DOHH2 (cell line): ENCODE measurements at regions not wholly inside any gene's neighbourhood (a gene's known extent, or its start where the extent isn't known, plus 50 kb on each side); places are given as distances from the start of the nearest gene placed in this dataset.

Source experiments
- H3F3A ChIP-seq: fragments of 200-600 bp; sonication (generic), shearing (Covaris generic); 2 replicates; pipeline ENCODE4 v1.6.0; 2016; ENCODE audit warnings: antibody characterized with exemption, mild to moderate bottlenecking; ENCODE audit not compliant: control insufficient read depth, insufficient read depth
- H3K27ac ChIP-seq: fragments of 200-600 bp; sonication (generic); 2 replicates; pipeline ENCODE4 v1.5.1; 2014; ENCODE audit warnings: low read depth, mild to moderate bottlenecking, low read length, moderate library complexity
- H3K27me3 ChIP-seq: fragments of 200-600 bp; sonication (generic); 2 replicates; pipeline ENCODE4 v1.6.1; 2014; ENCODE audit warnings: mild to moderate bottlenecking, low read length, mixed read lengths; ENCODE audit not compliant: control insufficient read depth
- H3K36me3 ChIP-seq: fragments of 200-600 bp; sonication (generic); 2 replicates; pipeline ENCODE4 v1.6.1; 2014; ENCODE audit warnings: mild to moderate bottlenecking, low read length, moderate library complexity, mixed read lengths; ENCODE audit not compliant: control insufficient read depth
- H3K4me1 ChIP-seq: fragments of 200-600 bp; sonication (generic); 2 replicates; pipeline ENCODE4 v1.6.1; 2014; ENCODE audit warnings: mild to moderate bottlenecking, low read length, mixed read lengths; ENCODE audit not compliant: control insufficient read depth
- H3K4me2 ChIP-seq: fragments of 200-600 bp; sonication (generic); 2 replicates; pipeline ENCODE4 v1.6.0; 2014; ENCODE audit warnings: mild to moderate bottlenecking, low read length, moderate library complexity
- H3K4me3 ChIP-seq: fragments of 200-600 bp; sonication (generic); 2 replicates; pipeline ENCODE4 v1.5.1; 2014; ENCODE audit warnings: mild to moderate bottlenecking, low read length, mixed read lengths
- H3K79me2 ChIP-seq: fragments of 200-600 bp; sonication (generic); 2 replicates; pipeline ENCODE4 v1.6.1; 2014; ENCODE audit warnings: mild to moderate bottlenecking, low read length, mixed read lengths; ENCODE audit not compliant: control insufficient read depth
- H3K9me2 ChIP-seq: fragments of 200-600 bp; sonication (generic); replicated peaks from 2 replicates; pipeline ENCODE4 v1.6.1; 2014; ENCODE audit warnings: mild to moderate bottlenecking, low read length, mixed read lengths; ENCODE audit not compliant: control insufficient read depth
- H3K9me3 ChIP-seq: fragments of 200-600 bp; sonication (generic); 2 replicates; pipeline ENCODE4 v1.6.1; 2014; ENCODE audit warnings: antibody characterized with exemption, low read length, mixed read lengths; ENCODE audit not compliant: control insufficient read depth, insufficient read depth
- H4K20me1 ChIP-seq: fragments of 200-600 bp; sonication (generic); 2 replicates; pipeline ENCODE4 v1.6.0; 2014; ENCODE audit warnings: low read depth, mild to moderate bottlenecking, antibody characterized with exemption, low read length, moderate library complexity; ENCODE audit not compliant: control insufficient read depth, insufficient read depth
- EZH2phosphoT487 ChIP-seq: fragments of 200-600 bp; sonication (generic); IDR thresholded peaks from 2 replicates; pipeline ENCODE4 v1.6.1; 2017; ENCODE audit warnings: borderline replicate concordance, mild to moderate bottlenecking, antibody characterized with exemption, low read length, moderate library complexity, mixed read lengths
- TF ChIP-seq, protein P1 (sequence below): fragments of 200-600 bp; sonication (generic); IDR thresholded peaks from one replicate; pipeline ENCODE4 v1.5.1; 2014; ENCODE audit warnings: antibody characterized with exemption, mild to moderate bottlenecking, low read depth, low read length; ENCODE audit not compliant: poor library complexity, severe bottlenecking

DNA sequence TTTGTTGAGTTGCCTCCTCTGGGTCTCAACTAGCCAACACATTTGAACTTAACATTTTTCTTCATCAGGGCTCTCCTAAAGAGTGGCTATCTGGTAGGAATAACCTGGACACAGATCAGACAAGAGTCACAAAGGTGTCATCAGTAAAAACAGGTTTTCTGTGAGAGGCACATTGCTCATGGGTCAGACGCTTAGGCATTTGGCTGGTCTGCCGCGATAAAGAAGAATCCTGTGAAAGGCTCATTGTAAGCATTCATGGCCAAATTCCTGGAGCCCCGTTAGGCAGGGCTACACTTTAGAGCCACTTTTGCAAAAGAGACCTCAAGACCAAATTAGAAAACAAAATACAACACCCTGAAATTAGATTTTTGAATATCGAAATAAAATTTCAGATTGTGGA, 64.2 kb upstream of the PDE4B start:
- H3K27ac ChIP-seq, result no peak overlapping the region
- H3K4me1 ChIP-seq, result no peaks in the 10 kb centered on the region
- H3K36me3 ChIP-seq, result peaks cover 10% of the 10 kb centered on the region; the same call in 1 of the 2 replicates
- no peak overlapping the region for H3K4me3 ChIP-seq
- H3F3A ChIP-seq, result no peaks in the 10 kb centered on the region
- no peak overlapping the region for H3K4me2 ChIP-seq
- H3K9me3 ChIP-seq, result no peaks in the 10 kb centered on the region
- no peaks in the 10 kb centered on the region for H3K27me3 ChIP-seq
- no peaks in the 10 kb centered on the region for H3K79me2 ChIP-seq
- TF ChIP-seq, protein P1, sequence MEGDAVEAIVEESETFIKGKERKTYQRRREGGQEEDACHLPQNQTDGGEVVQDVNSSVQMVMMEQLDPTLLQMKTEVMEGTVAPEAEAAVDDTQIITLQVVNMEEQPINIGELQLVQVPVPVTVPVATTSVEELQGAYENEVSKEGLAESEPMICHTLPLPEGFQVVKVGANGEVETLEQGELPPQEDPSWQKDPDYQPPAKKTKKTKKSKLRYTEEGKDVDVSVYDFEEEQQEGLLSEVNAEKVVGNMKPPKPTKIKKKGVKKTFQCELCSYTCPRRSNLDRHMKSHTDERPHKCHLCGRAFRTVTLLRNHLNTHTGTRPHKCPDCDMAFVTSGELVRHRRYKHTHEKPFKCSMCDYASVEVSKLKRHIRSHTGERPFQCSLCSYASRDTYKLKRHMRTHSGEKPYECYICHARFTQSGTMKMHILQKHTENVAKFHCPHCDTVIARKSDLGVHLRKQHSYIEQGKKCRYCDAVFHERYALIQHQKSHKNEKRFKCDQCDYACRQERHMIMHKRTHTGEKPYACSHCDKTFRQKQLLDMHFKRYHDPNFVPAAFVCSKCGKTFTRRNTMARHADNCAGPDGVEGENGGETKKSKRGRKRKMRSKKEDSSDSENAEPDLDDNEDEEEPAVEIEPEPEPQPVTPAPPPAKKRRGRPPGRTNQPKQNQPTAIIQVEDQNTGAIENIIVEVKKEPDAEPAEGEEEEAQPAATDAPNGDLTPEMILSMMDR, result no peak
- no peak for TF ChIP-seq EZH2phosphoT487
- no peaks in the 10 kb centered on the region for H3K9me2 ChIP-seq
- no peaks in the 10 kb centered on the region for H4K20me1 ChIP-seq

GRCh38 chr1:65729259-65729658, 63.4 kb upstream of the PDE4B start:
- H3K4me2 ChIP-seq, result no peak overlapping the region
- no peaks in the 10 kb centered on the region for H3K4me1 ChIP-seq
- no peak overlapping the region for H3K27ac ChIP-seq
- H3F3A ChIP-seq, result no peaks in the 10 kb centered on the region
- H3K9me3 ChIP-seq, result no peaks in the 10 kb centered on the region
- no peaks in the 10 kb centered on the region for H3K27me3 ChIP-seq
- TF ChIP-seq, protein P1, result no peak
- TF ChIP-seq EZH2phosphoT487, result no peak
- H3K36me3 ChIP-seq, result peaks cover 5% of the 10 kb centered on the region; the same call in 1 of the 2 replicates
- no peaks in the 10 kb centered on the region for H3K9me2 ChIP-seq
- H3K79me2 ChIP-seq, result no peaks in the 10 kb centered on the region
- no peak overlapping the region for H3K4me3 ChIP-seq
- no peaks in the 10 kb centered on the region for H4K20me1 ChIP-seq

DNA sequence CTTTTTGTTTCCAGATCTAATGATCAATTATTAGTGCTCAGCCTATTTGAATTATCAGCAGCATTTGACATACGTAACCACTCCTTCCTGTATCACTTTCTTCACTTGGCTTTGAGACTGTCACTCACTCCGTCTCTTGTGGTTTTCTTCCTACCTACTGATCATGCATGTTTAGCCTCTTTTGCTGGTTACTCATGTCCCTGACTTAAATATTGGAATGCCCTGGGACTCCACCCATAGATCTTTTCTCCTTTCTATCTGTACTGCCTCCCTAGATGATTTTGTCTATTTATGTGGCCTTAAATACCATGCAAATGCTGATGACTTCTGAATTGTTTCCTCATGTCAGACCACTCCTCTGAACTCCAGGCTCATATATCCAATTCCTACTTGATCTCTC, 57.7 kb upstream of the PDE4B start:
- Histone ChIP-seq H3F3A (no peaks in the 10 kb centered on the region), H3K79me2 (no peaks in the 10 kb centered on the region), H3K27me3 (no peaks in the 10 kb centered on the region), H3K36me3 (no peaks in the 10 kb centered on the region), H3K4me1 (no peaks in the 10 kb centered on the region), H4K20me1 (no peaks in the 10 kb centered on the region), H3K4me3 (no peak overlapping the region), H3K9me2 (no peaks in the 10 kb centered on the region), H3K4me2 (no peak overlapping the region), H3K9me3 (no peaks in the 10 kb centered on the region), H3K27ac (no peak overlapping the region)
- TF ChIP-seq, protein P1, result no peak
- TF ChIP-seq EZH2phosphoT487, result no peak
